BLaER1 treated with 17β-estradiol and CSF1 and Interleukin-3, amounts not matched to agents 10 nM and 100 nM (cell line): ENCODE measurements at regions not wholly inside any gene's neighbourhood (a gene's known extent, or its start where the extent isn't known, plus 50 kb on each side); places are given as distances from the start of the nearest gene placed in this dataset.
"Not testable (repeated sequence)": the region's sequence is repeated elsewhere in the genome, so short reads cannot be mapped to it uniquely, and the experiment has no call there.

ENCODE experiments used
- H3K27ac ChIP-seq, 11 experiments: shearing (Covaris generic); formaldehyde crosslinking; 2 replicates each; pipeline ENCODE4 v1.8.1; 2022
- H3K27me3 ChIP-seq, 11 experiments: shearing (Covaris generic); formaldehyde crosslinking; 2 replicates each; pipeline ENCODE4 v1.8.1; 2022
- H3K36me3 ChIP-seq, 11 experiments: shearing (Covaris generic); formaldehyde crosslinking; 2 replicates each; pipeline ENCODE4 v1.8.1; 2022
- H3K4me1 ChIP-seq, 10 experiments: shearing (Covaris generic); formaldehyde crosslinking; 2 replicates each; pipeline ENCODE4 v1.8.1; 2022
- H3K4me2 ChIP-seq, 11 experiments: shearing (Covaris generic); formaldehyde crosslinking; 2 replicates each; pipeline ENCODE4 v1.8.1; 2022
- H3K4me3 ChIP-seq, 10 experiments: shearing (Covaris generic); formaldehyde crosslinking; 2 replicates each; pipeline ENCODE4 v1.8.1; 2022
- H3K9ac ChIP-seq, 11 experiments: shearing (Covaris generic); formaldehyde crosslinking; 2 replicates each; pipeline ENCODE4 v1.8.1; 2022
- H3K9me3 ChIP-seq, 11 experiments: shearing (Covaris generic); formaldehyde crosslinking; replicated peaks in 1 of 11; 2 replicates each; pipeline ENCODE4 v1.8.1; 2022
- H4K20me1 ChIP-seq, 11 experiments: shearing (Covaris generic); formaldehyde crosslinking; 2 replicates each; pipeline ENCODE4 v1.8.1; 2022

DNA sequence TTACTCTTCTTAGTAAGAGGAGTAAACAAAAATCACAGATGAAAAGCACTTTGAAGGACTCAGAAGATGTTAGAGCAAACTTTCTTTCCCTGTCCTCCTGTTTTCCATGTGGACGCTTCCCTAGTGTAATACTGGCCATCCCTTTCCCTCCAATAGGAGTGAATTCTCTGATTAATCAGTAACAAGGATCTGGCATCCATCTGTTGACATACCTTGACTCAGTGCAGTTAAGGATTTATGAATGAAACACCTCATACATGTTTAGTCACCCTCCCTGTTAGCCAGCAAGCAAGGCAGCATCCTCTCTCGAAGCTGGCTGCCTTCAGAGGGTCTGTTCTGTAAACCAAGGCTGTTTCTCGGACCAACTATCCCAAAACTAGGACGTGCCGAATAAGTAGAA is 388.0 kb upstream of the ANKRD20A1 start:
- H3K36me3 ChIP-seq, H3K4me2 ChIP-seq: not testable (repeated sequence)

DNA sequence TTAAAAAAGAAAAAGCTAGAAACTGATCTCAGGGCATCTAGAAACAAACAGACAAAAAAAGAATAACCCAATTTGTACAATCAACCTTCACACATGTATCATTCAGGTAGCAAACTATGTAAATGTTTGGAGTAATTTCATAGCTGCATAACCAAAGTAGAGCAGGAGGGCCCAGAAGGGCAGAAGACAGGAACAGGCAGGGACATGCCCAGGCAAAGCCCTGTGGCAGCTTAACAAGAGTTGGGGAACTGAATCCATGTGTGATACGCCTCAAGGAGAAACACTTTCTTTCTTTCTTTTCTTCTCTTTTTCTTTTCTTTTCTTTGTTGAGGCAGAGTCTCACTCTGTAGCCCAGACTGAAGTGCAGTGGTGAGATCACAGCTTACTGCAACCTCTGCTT is 390.4 kb upstream of the ANKRD20A1 start:
- not testable (repeated sequence) for H3K4me3 ChIP-seq, H3K4me1 ChIP-seq, H3K27ac ChIP-seq, H3K36me3 ChIP-seq, H3K4me2 ChIP-seq, H3K9ac ChIP-seq, H3K9me3 ChIP-seq, H3K27me3 ChIP-seq, H4K20me1 ChIP-seq

More for the DNA sequence above, 388.0 kb upstream of the ANKRD20A1 start:
- not testable (repeated sequence) for H4K20me1 ChIP-seq, H3K4me1 ChIP-seq, H3K9ac ChIP-seq, H3K4me3 ChIP-seq, H3K27me3 ChIP-seq, H3K27ac ChIP-seq, H3K9me3 ChIP-seq

DNA sequence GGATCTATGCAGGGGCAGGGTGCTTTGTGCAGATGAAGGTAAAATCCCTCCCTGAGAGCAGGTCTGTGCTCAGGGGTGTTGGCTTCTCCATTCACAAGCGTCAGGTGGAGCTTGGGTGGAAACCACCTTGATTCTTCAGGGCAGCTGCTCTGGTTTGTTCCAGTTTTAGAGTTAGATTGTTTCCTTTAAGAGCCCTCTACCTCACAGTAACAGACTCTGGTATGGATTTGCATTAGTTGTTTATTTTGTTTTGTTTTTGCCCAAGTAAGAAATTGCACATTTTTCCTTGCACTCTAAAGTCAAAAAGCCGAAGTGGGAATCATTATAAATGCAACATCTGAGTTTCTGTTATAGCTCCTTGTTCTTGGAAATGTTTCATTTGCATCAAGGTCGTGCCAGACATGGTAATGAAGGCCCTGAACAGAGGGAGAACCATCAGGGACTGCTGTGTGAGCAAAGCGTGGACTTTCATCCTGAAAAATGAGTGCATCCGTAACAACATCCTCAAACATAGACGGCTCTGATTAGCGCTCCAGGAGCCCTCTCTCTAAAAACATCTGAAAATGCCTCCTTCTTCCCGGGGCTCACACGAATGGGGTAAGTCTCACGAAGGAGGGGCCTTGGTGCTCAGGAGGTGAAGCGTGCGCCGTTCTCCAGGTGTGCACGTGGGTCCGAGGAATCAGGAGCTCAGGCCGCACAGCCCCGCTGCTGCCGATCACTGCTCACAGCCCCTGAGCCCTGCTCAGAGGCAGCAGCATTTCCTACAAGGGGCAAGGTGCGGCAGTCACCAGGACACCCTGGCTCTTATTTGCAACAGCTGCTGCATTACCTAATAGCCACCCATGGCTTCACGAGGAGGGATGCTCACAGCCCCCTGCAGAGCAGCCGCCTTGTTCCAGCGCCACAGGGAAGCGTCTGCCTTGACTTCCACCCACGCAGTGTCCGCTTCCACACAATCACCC is 396.7 kb upstream of the ANKRD20A1 start:
- not testable (repeated sequence) for H3K4me1 ChIP-seq, H3K9ac ChIP-seq, H3K27me3 ChIP-seq, H3K9me3 ChIP-seq, H3K4me3 ChIP-seq, H3K36me3 ChIP-seq, H4K20me1 ChIP-seq, H3K27ac ChIP-seq, H3K4me2 ChIP-seq

DNA sequence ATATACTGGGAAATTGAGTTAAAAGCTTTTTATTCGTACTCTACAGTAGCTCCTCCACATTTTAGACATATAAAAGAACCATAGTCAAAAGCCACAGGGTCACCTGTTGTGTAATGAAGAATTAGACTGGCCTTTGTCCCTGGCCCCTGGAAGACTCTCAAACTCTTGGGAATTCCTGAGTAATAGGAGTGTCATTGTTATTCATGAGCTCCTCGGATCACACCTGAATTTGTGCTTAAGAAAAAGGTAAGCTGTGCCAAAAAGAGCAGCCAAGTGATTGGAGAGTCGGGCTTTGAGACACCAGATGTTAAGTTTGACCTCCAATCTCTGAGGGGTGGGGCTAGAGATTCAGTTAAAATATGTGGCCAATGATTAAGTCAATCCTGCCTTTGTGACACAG is 405.8 kb upstream of the ANKRD20A1 start:
- not testable (repeated sequence) for H3K27ac ChIP-seq, H3K9ac ChIP-seq, H3K4me3 ChIP-seq, H4K20me1 ChIP-seq, H3K27me3 ChIP-seq, H3K36me3 ChIP-seq, H3K4me1 ChIP-seq, H3K4me2 ChIP-seq, H3K9me3 ChIP-seq

DNA sequence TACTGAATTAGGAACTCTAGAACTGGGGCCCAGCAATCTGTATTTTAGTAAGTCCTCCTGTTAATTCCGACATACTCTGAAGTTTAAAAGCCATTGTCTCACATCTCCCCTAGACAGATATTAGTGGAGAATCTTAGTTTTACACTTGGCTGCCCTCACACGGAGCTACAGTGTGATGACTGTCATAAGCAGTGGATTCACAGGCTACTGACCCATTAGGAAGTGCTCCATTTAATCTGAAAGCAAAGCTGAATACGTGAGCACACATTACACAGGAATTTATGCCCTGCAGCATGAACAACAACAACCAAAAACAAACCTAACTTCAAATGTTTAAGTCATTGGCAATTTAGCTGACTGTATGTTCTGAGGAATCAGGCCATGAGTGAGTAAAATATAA is 416.4 kb upstream of the ANKRD20A1 start:
- H4K20me1 ChIP-seq, H3K27me3 ChIP-seq, H3K4me1 ChIP-seq, H3K27ac ChIP-seq, H3K9me3 ChIP-seq, H3K9ac ChIP-seq, H3K4me3 ChIP-seq, H3K4me2 ChIP-seq, H3K36me3 ChIP-seq: not testable (repeated sequence)

DNA sequence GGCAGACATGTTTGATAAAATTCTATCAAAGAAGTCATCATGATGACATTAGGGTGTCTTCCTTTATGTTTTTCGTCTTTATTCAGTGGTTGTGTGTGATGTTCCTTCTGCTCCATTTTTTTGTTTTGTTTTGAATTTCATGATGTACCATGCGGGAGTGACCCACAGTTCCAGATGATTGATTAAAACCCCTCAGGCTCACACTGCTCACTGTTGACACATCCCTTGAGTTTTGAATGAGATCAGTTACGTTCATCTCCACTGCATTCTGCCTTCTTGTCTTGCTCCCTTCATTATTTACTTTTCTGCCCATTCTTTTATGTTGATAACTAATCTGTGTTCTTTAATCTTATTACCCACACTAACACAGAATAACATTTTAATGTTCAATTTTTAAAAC is 421.7 kb upstream of the ANKRD20A1 start:
- not testable (repeated sequence) for H3K9ac ChIP-seq, H3K4me3 ChIP-seq, H3K27me3 ChIP-seq, H3K4me2 ChIP-seq, H4K20me1 ChIP-seq, H3K4me1 ChIP-seq, H3K36me3 ChIP-seq, H3K9me3 ChIP-seq, H3K27ac ChIP-seq

DNA sequence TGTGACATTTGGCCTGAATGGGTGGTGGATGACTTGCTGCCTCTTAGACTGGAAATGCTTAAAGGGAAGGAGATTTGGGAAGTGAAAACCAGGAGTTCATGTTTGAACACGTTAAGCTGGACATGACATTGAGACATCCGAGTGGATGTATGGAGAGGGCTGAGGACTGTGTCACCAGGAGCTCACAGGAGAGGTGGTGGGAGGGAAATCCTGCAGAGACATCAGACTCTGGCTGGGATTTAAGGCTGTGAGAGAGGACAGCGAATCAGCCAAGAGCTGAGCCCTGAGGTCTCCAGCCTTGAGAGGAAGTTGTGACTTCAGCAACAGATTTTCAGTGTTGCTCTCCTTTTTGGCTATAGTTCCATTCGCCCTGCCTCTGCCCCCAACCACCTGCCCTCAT is 432.5 kb upstream of the SPATA31A3 start:
- not testable (repeated sequence) for H3K27me3 ChIP-seq, H3K4me3 ChIP-seq

DNA sequence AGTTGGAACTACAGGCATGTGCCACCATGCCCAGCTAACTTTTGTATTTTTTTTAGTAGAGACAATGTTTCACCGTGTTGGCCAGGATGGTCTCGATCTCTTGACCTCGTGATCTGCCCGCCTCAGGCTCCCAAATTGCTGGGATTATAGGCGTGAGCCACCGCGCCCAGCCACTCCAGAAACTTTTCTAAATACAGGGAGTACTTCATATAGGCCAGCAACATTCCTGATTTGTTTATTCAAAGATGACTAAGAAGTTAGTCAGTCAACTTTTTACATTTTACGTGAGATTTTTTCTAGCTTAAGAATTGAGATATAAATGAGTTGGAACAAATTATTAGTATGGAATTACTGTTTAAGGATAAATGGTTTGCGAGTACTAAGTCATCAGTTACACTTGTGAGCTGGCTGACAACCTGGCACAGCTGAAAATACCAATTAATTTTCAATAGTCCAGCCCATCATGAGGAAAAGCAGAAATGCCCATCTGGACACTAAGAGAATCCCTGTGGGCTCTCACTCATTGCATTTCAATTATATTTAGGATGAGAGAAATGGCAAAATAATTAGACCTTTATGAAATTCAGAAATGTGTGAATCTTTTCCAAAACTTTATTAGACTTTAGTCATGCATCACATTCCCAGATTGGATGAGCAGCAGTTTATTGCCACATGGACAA is 430.8 kb upstream of the SPATA31A3 start:
- H3K27ac ChIP-seq, H3K4me2 ChIP-seq, H3K27me3 ChIP-seq: not testable (repeated sequence)

More for the DNA sequence above, 432.5 kb upstream of the SPATA31A3 start:
- not testable (repeated sequence) for H3K9ac ChIP-seq, H3K9me3 ChIP-seq, H3K36me3 ChIP-seq, H3K4me2 ChIP-seq, H3K27ac ChIP-seq, H3K4me1 ChIP-seq, H4K20me1 ChIP-seq

DNA sequence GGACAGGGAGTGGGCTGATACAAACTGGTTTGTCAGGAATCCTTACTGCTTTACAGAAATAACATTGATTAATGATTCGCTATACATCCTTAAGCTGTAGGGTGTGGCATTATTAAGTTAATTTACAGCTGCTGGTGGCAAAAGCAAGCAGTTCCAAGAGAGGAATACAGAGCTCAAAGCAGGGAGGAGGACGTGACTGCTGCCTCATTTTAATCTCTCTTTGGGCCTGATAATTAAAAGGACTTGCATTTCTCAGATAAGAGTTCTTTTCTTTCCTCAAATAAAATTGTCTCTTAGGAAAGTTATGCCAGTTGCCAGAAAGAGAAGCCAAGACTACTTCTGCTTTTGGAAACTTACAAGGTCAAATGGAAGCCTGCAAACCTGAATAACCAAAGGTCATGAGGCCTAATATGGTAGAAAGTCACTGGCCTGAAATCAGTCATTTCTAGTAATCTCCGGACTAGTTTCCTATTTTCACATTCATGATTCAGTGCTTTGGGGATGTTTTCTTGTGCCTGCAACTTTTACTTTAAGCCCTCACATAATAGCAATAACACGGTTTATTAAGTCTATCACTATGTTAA is 426.2 kb upstream of the SPATA31A3 start:
- H3K27ac ChIP-seq, H3K9ac ChIP-seq, H3K27me3 ChIP-seq, H3K36me3 ChIP-seq, H3K4me1 ChIP-seq, H4K20me1 ChIP-seq, H3K4me3 ChIP-seq, H3K4me2 ChIP-seq, H3K9me3 ChIP-seq: not testable (repeated sequence)

More for the DNA sequence above, 430.8 kb upstream of the SPATA31A3 start:
- H3K4me1 ChIP-seq, H3K9me3 ChIP-seq, H3K36me3 ChIP-seq, H4K20me1 ChIP-seq, H3K9ac ChIP-seq, H3K4me3 ChIP-seq: not testable (repeated sequence)

DNA sequence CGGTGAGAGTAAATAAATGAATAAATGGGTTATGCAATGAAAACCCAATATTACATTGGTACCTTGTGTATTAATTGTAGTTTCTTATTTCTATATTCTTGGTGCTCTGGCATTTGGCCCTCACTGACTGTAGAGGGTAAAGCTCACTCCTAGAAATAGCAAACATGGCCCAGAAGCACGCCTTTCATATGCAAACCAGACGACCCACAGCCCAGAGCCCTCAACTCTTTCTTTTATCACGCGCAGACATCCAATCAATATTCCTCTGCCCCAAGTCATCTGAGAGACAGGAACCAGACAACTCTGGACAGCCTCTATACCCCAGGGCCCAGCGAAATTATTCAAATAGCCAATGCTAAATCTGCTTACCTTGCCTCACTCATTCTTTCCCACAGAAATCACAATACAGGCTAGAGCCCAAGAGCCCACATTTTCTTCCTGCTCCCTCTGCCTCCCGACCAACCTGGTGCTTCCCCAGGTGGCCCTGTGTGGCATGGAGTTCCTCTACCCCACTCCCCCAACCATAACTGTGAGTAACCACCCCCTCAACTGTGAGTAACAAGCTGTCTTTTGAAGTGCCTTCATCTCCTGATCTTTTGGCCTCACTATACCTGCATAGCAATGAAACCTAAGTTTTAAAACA is 425.1 kb upstream of the SPATA31A3 start:
- H3K4me2 ChIP-seq, H3K9ac ChIP-seq, H3K9me3 ChIP-seq, H3K4me1 ChIP-seq, H3K27ac ChIP-seq, H3K36me3 ChIP-seq, H4K20me1 ChIP-seq, H3K4me3 ChIP-seq, H3K27me3 ChIP-seq: not testable (repeated sequence)

DNA sequence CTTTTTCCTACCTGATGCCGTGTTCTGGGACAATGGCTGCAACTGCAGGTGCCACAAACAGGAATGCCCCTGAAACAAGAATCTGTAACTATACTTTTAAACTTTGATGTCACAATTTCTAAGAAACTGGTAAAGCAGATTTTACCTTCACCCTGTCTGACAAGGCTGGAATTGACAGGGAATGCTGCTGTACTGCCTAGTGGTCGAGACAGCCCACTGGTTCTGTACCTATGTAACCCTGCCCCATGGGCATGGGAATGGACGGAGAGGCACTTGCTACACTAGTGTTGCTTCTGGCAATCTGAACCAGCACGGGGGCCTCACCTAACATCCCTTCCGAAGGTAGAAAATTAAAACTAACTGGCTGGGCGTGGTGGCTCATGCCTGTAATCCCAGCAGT is 424.3 kb upstream of the SPATA31A3 start:
- not testable (repeated sequence) for H4K20me1 ChIP-seq, H3K4me2 ChIP-seq, H3K27ac ChIP-seq, H3K36me3 ChIP-seq, H3K9ac ChIP-seq, H3K4me3 ChIP-seq, H3K9me3 ChIP-seq, H3K27me3 ChIP-seq, H3K4me1 ChIP-seq

DNA sequence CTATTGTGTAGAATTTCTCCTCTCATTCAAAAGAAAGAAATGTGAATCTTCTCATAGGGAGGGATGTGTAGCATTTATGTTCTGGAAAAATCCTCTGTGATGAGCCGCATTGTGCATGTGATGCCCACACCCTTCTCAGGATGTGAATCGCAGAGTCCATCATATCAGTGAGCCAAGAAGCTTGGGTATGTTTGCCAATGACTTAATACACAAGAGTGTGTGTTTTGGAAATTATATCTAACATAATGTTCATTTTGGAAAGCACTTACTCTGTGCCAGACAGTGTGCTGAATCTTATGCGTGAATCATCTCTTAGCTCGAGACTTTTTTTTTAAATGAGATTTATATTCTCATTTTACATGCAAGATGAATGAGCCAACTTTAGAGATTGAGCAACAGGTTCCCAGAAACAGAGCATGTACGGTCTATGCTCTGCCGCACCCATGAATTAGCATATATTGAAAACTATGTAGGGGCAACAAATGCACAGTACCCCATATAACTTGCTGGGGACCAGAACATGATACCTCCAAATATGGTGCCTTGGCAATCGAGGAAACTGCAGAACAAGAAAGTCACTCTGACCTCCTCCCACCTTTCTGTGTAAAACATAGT is 418.4 kb upstream of the SPATA31A3 start:
- not testable (repeated sequence) for H3K9me3 ChIP-seq, H3K27ac ChIP-seq, H3K36me3 ChIP-seq, H3K4me1 ChIP-seq, H3K4me2 ChIP-seq, H3K4me3 ChIP-seq, H3K9ac ChIP-seq, H3K27me3 ChIP-seq, H4K20me1 ChIP-seq

DNA sequence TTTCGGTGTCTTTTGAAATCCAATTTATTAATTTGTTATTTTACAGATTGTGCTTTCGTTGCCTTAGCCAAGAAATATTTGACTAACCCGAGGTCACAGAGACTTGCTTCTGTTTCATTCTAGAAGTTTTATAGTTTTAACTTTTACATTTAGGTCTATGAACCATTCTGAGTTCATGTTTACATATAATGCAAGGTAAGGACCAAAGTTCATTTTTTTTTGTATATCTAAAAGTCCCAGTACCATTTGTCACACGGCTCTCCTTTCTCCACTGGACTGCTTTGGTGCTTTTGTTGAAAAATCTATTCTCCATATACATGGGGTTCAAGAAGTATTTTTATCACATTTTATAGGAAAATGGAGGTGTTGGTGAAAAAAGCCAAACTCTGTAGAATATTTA is 411.4 kb upstream of the SPATA31A3 start:
- H4K20me1 ChIP-seq, result not testable (repeated sequence)

More for the DNA sequence above, 411.4 kb upstream of the SPATA31A3 start:
- H3K4me2 ChIP-seq, H3K9me3 ChIP-seq, H3K27me3 ChIP-seq, H3K36me3 ChIP-seq, H3K4me1 ChIP-seq, H3K4me3 ChIP-seq, H3K27ac ChIP-seq, H3K9ac ChIP-seq: not testable (repeated sequence)
